ENCODE measurements at regions not wholly inside any gene's neighbourhood (a gene's known extent, or its start where the extent isn't known, plus 50 kb on each side); places are given as distances from the start of the nearest gene placed in this dataset.

- Histone ChIP-seq H3K4me1 (no peaks in the 10 kb centered on the region), H2AFZ (no peak overlapping the region), H3K4me3 (ENCODE audit: low read depth, low read length) (no peak overlapping the region), H3K36me3 (ENCODE audit: control insufficient read depth, insufficient read depth, low read length) (no peaks in the 10 kb centered on the region), H3K9me3 (ENCODE audit: control insufficient read depth, low read length) (no peaks in the 10 kb centered on the region), H3K79me2 (no peaks in the 10 kb centered on the region), H3K9ac (no peak overlapping the region), H3K27me3 (ENCODE audit: control insufficient read depth, insufficient read depth, low read length) (no peaks in the 10 kb centered on the region), H3K27ac (no peak overlapping the region), H3K4me2 (ENCODE audit: low read length) (no peak overlapping the region)
- TF ChIP-seq, protein P1, sequence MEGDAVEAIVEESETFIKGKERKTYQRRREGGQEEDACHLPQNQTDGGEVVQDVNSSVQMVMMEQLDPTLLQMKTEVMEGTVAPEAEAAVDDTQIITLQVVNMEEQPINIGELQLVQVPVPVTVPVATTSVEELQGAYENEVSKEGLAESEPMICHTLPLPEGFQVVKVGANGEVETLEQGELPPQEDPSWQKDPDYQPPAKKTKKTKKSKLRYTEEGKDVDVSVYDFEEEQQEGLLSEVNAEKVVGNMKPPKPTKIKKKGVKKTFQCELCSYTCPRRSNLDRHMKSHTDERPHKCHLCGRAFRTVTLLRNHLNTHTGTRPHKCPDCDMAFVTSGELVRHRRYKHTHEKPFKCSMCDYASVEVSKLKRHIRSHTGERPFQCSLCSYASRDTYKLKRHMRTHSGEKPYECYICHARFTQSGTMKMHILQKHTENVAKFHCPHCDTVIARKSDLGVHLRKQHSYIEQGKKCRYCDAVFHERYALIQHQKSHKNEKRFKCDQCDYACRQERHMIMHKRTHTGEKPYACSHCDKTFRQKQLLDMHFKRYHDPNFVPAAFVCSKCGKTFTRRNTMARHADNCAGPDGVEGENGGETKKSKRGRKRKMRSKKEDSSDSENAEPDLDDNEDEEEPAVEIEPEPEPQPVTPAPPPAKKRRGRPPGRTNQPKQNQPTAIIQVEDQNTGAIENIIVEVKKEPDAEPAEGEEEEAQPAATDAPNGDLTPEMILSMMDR (IDR thresholded peaks at IDR 0.05): no peak
Observed at GRCh38 chr11:38332046-38332445, 1734.0 kb upstream of the RAG2 start.

DNA sequence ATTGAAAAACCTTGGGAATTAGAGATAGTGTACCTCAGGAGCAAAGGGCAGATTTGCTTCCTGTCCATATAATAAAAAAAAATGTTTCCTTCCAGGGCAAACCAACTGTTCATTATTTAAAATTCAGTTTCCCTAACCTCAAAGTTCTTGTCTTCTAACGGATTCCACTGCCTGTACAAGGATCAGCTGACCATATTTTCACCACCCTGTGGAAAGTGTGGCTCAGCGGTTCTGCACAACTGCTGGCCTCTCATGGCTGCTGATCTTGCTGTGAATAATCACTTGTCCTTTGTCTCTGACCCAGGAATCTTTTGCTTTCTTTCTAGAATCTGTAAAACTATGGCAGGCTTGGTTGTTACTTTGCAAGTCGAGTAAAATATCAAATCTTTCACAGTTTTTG, 1732.5 kb upstream of the RAG2 start:
- Histone ChIP-seq H3K9me3 (ENCODE audit: control insufficient read depth, low read length) (no peaks in the 10 kb centered on the region), H3K79me2 (no peaks in the 10 kb centered on the region), H3K4me2 (ENCODE audit: low read length) (no peak overlapping the region), H3K9ac (no peak overlapping the region), H3K4me1 (no peaks in the 10 kb centered on the region), H3K4me3 (ENCODE audit: low read depth, low read length) (no peak overlapping the region), H3K36me3 (ENCODE audit: control insufficient read depth, insufficient read depth, low read length) (no peaks in the 10 kb centered on the region), H3K27me3 (ENCODE audit: control insufficient read depth, insufficient read depth, low read length) (no peaks in the 10 kb centered on the region), H2AFZ (no peak overlapping the region), H3K27ac (no peak overlapping the region)
- TF ChIP-seq, protein P1 (IDR thresholded peaks at IDR 0.05): no peak

- Histone ChIP-seq H3K27me3 (ENCODE audit: control insufficient read depth, insufficient read depth, low read length) (no peaks in the 10 kb centered on the region), H3K27ac (no peak overlapping the region), H2AFZ (no peak overlapping the region), H3K9me3 (ENCODE audit: control insufficient read depth, low read length) (no peaks in the 10 kb centered on the region), H3K9ac (no peak overlapping the region), H3K36me3 (ENCODE audit: control insufficient read depth, insufficient read depth, low read length) (no peaks in the 10 kb centered on the region), H3K4me2 (ENCODE audit: low read length) (no peak overlapping the region), H3K79me2 (no peaks in the 10 kb centered on the region), H3K4me1 (no peaks in the 10 kb centered on the region), H3K4me3 (ENCODE audit: low read depth, low read length) (no peak overlapping the region)
- TF ChIP-seq, protein P1 (IDR thresholded peaks at IDR 0.05): no peak
Observed at GRCh38 chr11:38323961-38324761, 1726.1 kb upstream of the RAG2 start.

- H3K9me3 ChIP-seq (ENCODE audit: control insufficient read depth, low read length): no peaks in the 10 kb centered on the region
- H3K4me1 ChIP-seq: no peaks in the 10 kb centered on the region
- H3K27ac ChIP-seq: no peak overlapping the region
- no peak overlapping the region for H3K4me2 ChIP-seq (ENCODE audit: low read length)
- H3K36me3 ChIP-seq (ENCODE audit: control insufficient read depth, insufficient read depth, low read length): no peaks in the 10 kb centered on the region
- TF ChIP-seq, protein P1 (IDR thresholded peaks at IDR 0.05): no peak
- no peaks in the 10 kb centered on the region for H3K27me3 ChIP-seq (ENCODE audit: control insufficient read depth, insufficient read depth, low read length)
- no peak overlapping the region for H2AFZ ChIP-seq
- H3K79me2 ChIP-seq: no peaks in the 10 kb centered on the region
- no peak overlapping the region for H3K4me3 ChIP-seq (ENCODE audit: low read depth, low read length)
- H3K9ac ChIP-seq: no peak overlapping the region
Observed at GRCh38 chr11:38315151-38315550, 1717.1 kb upstream of the RAG2 start.

- H3K9ac ChIP-seq: no peak overlapping the region
- no peak overlapping the region for H3K4me2 ChIP-seq (ENCODE audit: low read length)
- H3K4me1 ChIP-seq: no peaks in the 10 kb centered on the region
- no peak overlapping the region for H3K4me3 ChIP-seq (ENCODE audit: low read depth, low read length)
- H3K79me2 ChIP-seq: no peaks in the 10 kb centered on the region
- no peak overlapping the region for H2AFZ ChIP-seq
- H3K27ac ChIP-seq: no peak overlapping the region
- TF ChIP-seq, protein P1 (IDR thresholded peaks at IDR 0.05): no peak
- no peaks in the 10 kb centered on the region for H3K27me3 ChIP-seq (ENCODE audit: control insufficient read depth, insufficient read depth, low read length)
- no peaks in the 10 kb centered on the region for H3K36me3 ChIP-seq (ENCODE audit: control insufficient read depth, insufficient read depth, low read length)
- no peaks in the 10 kb centered on the region for H3K9me3 ChIP-seq (ENCODE audit: control insufficient read depth, low read length)
Observed at GRCh38 chr11:38307455-38307854, 1709.4 kb upstream of the RAG2 start.
